HepG2 (cell line): ENCODE measurements at regions not wholly inside any gene's neighbourhood (a gene's known extent, or its start where the extent isn't known, plus 50 kb on each side); places are given as distances from the start of the nearest gene placed in this dataset.

Experiments
- ATAC-seq: fragments of 200-7000 bp; cut with Tn5 transposase; 3 replicates; pipeline ENCODE4 v1.9.1; 2020; ENCODE audit warnings: mild to moderate bottlenecking, moderate library complexity
- BruUV-seq: library from RNA; stranded (reverse); fragments of 400-500 nt; replicated peaks from 2 replicates; lab custom pipeline; 2021; lab: Mats Ljungman, UMichigan
- CTCF ChIA-PET: fragments of 300-600 bp; formaldehyde crosslinking; extraction: SDS; loops from one replicate; lab custom pipeline; 2021; ENCODE audit warnings: low total read pairs, inconsistent platforms, low intra/inter-chr PET ratio; lab: Yijun Ruan, JAX
- POLR2A ChIA-PET: fragments of 350-600 bp; sonication (Branson Sonifier 250); formaldehyde crosslinking; loops from one replicate; lab custom pipeline; 2020; ENCODE audit warnings: antibody characterized with exemption, inconsistent platforms; lab: Yijun Ruan, JAX
- DNase-seq: peaks from one replicate; pipeline ENCODE4 v3.0.0-alpha.2; 2015; ENCODE audit warnings: low spot score
- FAIRE-seq: peaks from 3 replicates; lab custom pipeline; 2011; peaks lifted over from hg19 to GRCh38; lab: Jason Lieb, UNC
- H2AFZ ChIP-seq: one replicate; pipeline ENCODE4 v1.6.1; 2011; ENCODE audit warnings: low read length, inconsistent platforms
- H3K27ac ChIP-seq: fragments of 300-600 bp; 3 replicates; pipeline ENCODE4 v1.8.0; 2011; ENCODE audit warnings: mixed run types, mild to moderate bottlenecking, mixed read lengths, low read length, inconsistent platforms; ENCODE audit not compliant: insufficient read depth; ENCODE audit errors: extremely low read length
- H3K27me3 ChIP-seq, 2 experiments: fragments of 200-600 bp in 1 of 2; 2 replicates in 1 of 2; 3 replicates in 1 of 2; pipeline versions ENCODE4 v1.6.0 to v1.8.0; 2011; ENCODE audit warnings: low read length in 2 of 2, mild to moderate bottlenecking in 2 of 2, moderate library complexity in 2 of 2, inconsistent platforms in 1 of 2; ENCODE audit not compliant: insufficient read depth in 2 of 2, control insufficient read depth in 1 of 2
- H3K36me3 ChIP-seq, 2 experiments: fragments of 200-600 bp in 1 of 2; replicated peaks in 1 of 2; 2 replicates in 1 of 2; 3 replicates in 1 of 2; pipeline versions ENCODE4 v1.5.1 to v1.8.0; 2011; ENCODE audit warnings: low read length in 2 of 2, inconsistent platforms in 1 of 2; ENCODE audit not compliant: insufficient read depth in 2 of 2, control insufficient read depth in 1 of 2
- H3K4me1 ChIP-seq: 2 replicates; pipeline ENCODE4 v1.5.1; 2012; ENCODE audit warnings: low read length, inconsistent platforms; ENCODE audit not compliant: insufficient read depth
- H3K4me2 ChIP-seq: 2 replicates; pipeline ENCODE4 v1.6.0; 2011; ENCODE audit warnings: low read depth, low read length, inconsistent platforms
- H3K4me3 ChIP-seq, 3 experiments: fragments of 200-600 bp in 1 of 3; sonication (generic), shearing (Covaris generic) in 1 of 3; replicated peaks in 1 of 3; 2 replicates each; pipeline ENCODE4 v1.5.1; 2011 to 2016; ENCODE audit warnings: low read length in 3 of 3, inconsistent platforms in 2 of 3, low read depth in 2 of 3, mild to moderate bottlenecking in 2 of 3, control low read depth in 1 of 3, mixed read lengths in 1 of 3; ENCODE audit not compliant: insufficient read depth in 1 of 3
- H3K79me2 ChIP-seq: one replicate; pipeline ENCODE4 v1.6.1; 2011; ENCODE audit warnings: low read length, inconsistent platforms; ENCODE audit not compliant: insufficient read depth
- H3K9ac ChIP-seq: 2 replicates; pipeline ENCODE4 v1.6.0; 2011; ENCODE audit warnings: mild to moderate bottlenecking, low read depth, low read length, inconsistent platforms; ENCODE audit not compliant: insufficient read depth
- H3K9me3 ChIP-seq: 2 replicates; pipeline ENCODE4 v1.5.1; 2012; ENCODE audit warnings: mild to moderate bottlenecking, low read length
- H4K20me1 ChIP-seq: 2 replicates; pipeline ENCODE4 v1.6.0; 2011; ENCODE audit warnings: inconsistent platforms, mild to moderate bottlenecking, low read length, moderate library complexity; ENCODE audit not compliant: insufficient read depth
- ATM ChIP-seq: fragments of 450-650 bp; IDR thresholded peaks from 2 replicates; pipeline ENCODE4 v1.7.1; 2017; ENCODE audit warnings: mild to moderate bottlenecking, borderline replicate concordance
- FUBP1 ChIP-seq: sonication (generic); formaldehyde crosslinking; IDR thresholded peaks from 2 replicates; pipeline ENCODE4 v1.5.1; 2020; ENCODE audit warnings: missing genetic modification reagents, mild to moderate bottlenecking, borderline replicate concordance
- HNRNPLL ChIP-seq: fragments of 200-400 bp; formaldehyde crosslinking; IDR thresholded peaks from 2 replicates; pipeline ENCODE4 v1.6.1; 2017; ENCODE audit warnings: mild to moderate bottlenecking, low read depth, low read length; ENCODE audit not compliant: poor library complexity, severe bottlenecking
- NFATC3 ChIP-seq: sonication (generic); formaldehyde crosslinking; IDR thresholded peaks from 2 replicates; pipeline ENCODE4 v1.5.1; 2020; ENCODE audit warnings: mild to moderate bottlenecking, missing genetic modification reagents
- RBAK ChIP-seq: sonication (generic); formaldehyde crosslinking; IDR thresholded peaks from 2 replicates; pipeline ENCODE4 v1.5.1; 2020; ENCODE audit warnings: mild to moderate bottlenecking, missing genetic modification reagents
- SIX1 ChIP-seq: sonication (generic); formaldehyde crosslinking; IDR thresholded peaks from 2 replicates; pipeline ENCODE4 v1.4.0; 2020; ENCODE audit warnings: missing genetic modification reagents, borderline replicate concordance
- TBP ChIP-seq: sonication (generic); formaldehyde crosslinking; IDR thresholded peaks from 2 replicates; pipeline ENCODE4 v1.5.0; 2020; ENCODE audit warnings: missing genetic modification reagents
- ZFP62 ChIP-seq: sonication (generic); formaldehyde crosslinking; IDR thresholded peaks from 2 replicates; pipeline ENCODE4 v1.4.0; 2020; ENCODE audit warnings: missing genetic modification reagents
- ZNF24 ChIP-seq: fragments of 450-650 bp; IDR thresholded peaks from 2 replicates; pipeline ENCODE4 v1.6.1; 2017; ENCODE audit warnings: antibody characterized with exemption, mild to moderate bottlenecking
- ZNF280D ChIP-seq: sonication (generic); formaldehyde crosslinking; IDR thresholded peaks from 2 replicates; pipeline ENCODE4 v1.5.1; 2020; ENCODE audit warnings: mild to moderate bottlenecking, missing genetic modification reagents
- ZNF318 ChIP-seq: sonication (generic); formaldehyde crosslinking; IDR thresholded peaks from 2 replicates; pipeline ENCODE4 v1.4.0; 2020; ENCODE audit warnings: mild to moderate bottlenecking, missing genetic modification reagents
- ZNF749 ChIP-seq: sonication (generic); formaldehyde crosslinking; IDR thresholded peaks from 2 replicates; pipeline ENCODE4 v1.8.0; 2022; ENCODE audit warnings: mild to moderate bottlenecking, missing genetic modification reagents, moderate library complexity, borderline replicate concordance
- ZNF879 ChIP-seq: sonication (generic); formaldehyde crosslinking; IDR thresholded peaks from 2 replicates; pipeline ENCODE4 v1.8.1; 2023; ENCODE audit warnings: missing genetic modification reagents
- WGBS: methylation state at CpG from one replicate; pipeline ENCODE4 v1.1.6; 2017; ENCODE audit warnings: low lambda C conversion rate; 5-methylcytosine and 5-hydroxymethylcytosine counted together
- in situ Hi-C: cut with HindIII; loops from 2 replicates; pipeline ENCODE4 v1.10.0; 2017; ENCODE audit warnings: low pct_unique_long_range_greater_than_20kb; ENCODE audit not compliant: extremely low pct_ligation_motif_present
- intact Hi-C: fragments of 100-400 bp; cut with micrococcal nuclease; formaldehyde crosslinking; loops from one replicate; pipeline ENCODE4 v1.10.0; 2022; ENCODE audit not compliant: unreplicated experiment

- Histone ChIP-seq H3K27me3 (no peaks in the 10 kb centered on the region), H3K4me3 (no peak overlapping the region), H2AFZ (no peak overlapping the region), H3K79me2 (no peaks in the 10 kb centered on the region), H3K4me1 (no peaks in the 10 kb centered on the region), H4K20me1 (no peaks in the 10 kb centered on the region), H3K36me3 (no peaks in the 10 kb centered on the region), H3K4me2 (no peak overlapping the region), H3K27ac (no peak overlapping the region), H3K9me3 (0 out of 2 replicates have a peak, but pooled peaks cover 5% of the 10 kb centered on the region), H3K9ac (no peak overlapping the region)
- 2% methylated on average over 2 of the region's 2 CpGs for WGBS
- ChIA-PET CTCF (no interaction called here), POLR2A (no interaction called here)
- DNase-seq (no peak), ATAC-seq (no peak), FAIRE-seq (no peak)
- BruUV-seq, result no TSS peak
- intact Hi-C loops (no loop called here), in situ Hi-C loops (no loop called here)
- TF ChIP-seq ZNF318 (CRISPR knock-in tag) (no peak), ZNF280D (no peak), ZNF24 (no peak), FUBP1 (CRISPR knock-in tag) (no peak), TBP (CRISPR knock-in tag) (no peak), ZNF749 (no peak), ZNF879 (no peak), ZFP62 (CRISPR knock-in tag) (no peak), RBAK (CRISPR knock-in tag) (no peak), NFATC3 (CRISPR knock-in tag) (no peak), SIX1 (CRISPR knock-in tag) (no peak), HNRNPLL (no peak), ATM (no peak)
Measured at GRCh38 chr12:29847246-29847645, 63.5 kb upstream of the TMTC1 start.
